Lung (tissue), 11 donors: ENCODE measurements at regions not wholly inside any gene's neighbourhood (a gene's known extent, or its start where the extent isn't known, plus 50 kb on each side); places are given as distances from the start of the nearest gene placed in this dataset.
A peak's percentile ranks its signal among the peaks of the same experiment; 100 is the strongest.

Experiments
- ATAC-seq: fragments of 200-7000 bp; cut with Tn5 transposase; one replicate; pipeline ENCODE4 v1.9.1; 2020; ENCODE audit warnings: moderate number of reproducible peaks; ENCODE audit not compliant: insufficient read depth, low FRiP score
- DNase-seq, 3 donors: peaks; one replicate each; pipeline ENCODE4 v3.0.0-alpha.2; 2013 to 2017
- H3K27ac ChIP-seq, 2 donors: one replicate each; pipeline ENCODE4 v1.5.1; 2013; ENCODE audit warnings: mild to moderate bottlenecking in 2 of 2, moderate library complexity in 2 of 2, control low read depth in 1 of 2, inconsistent platforms in 1 of 2, low read depth in 1 of 2, low read length in 1 of 2
- H3K27me3 ChIP-seq, 3 donors: one replicate each; pipeline ENCODE4 v1.5.1; 2013; ENCODE audit warnings: low read length in 2 of 3; ENCODE audit not compliant: control insufficient read depth in 3 of 3, insufficient read depth in 3 of 3
- H3K36me3 ChIP-seq, 4 donors: one replicate each; pipeline ENCODE4 v1.5.1; 2013; ENCODE audit warnings: low read length in 4 of 4, mild to moderate bottlenecking in 1 of 4, moderate library complexity in 1 of 4; ENCODE audit not compliant: control insufficient read depth in 4 of 4, insufficient read depth in 4 of 4
- H3K4me1 ChIP-seq, 5 donors: one replicate each; pipeline ENCODE4 v1.5.1; 2013; ENCODE audit warnings: low read length in 5 of 5, mild to moderate bottlenecking in 2 of 5, moderate library complexity in 1 of 5; ENCODE audit not compliant: control insufficient read depth in 5 of 5, insufficient read depth in 5 of 5
- H3K4me3 ChIP-seq: one replicate; pipeline ENCODE4 v1.5.1; 2013; ENCODE audit warnings: mild to moderate bottlenecking, control low read depth, moderate library complexity
- H3K9ac ChIP-seq, 2 donors: one replicate each; pipeline ENCODE4 v1.5.1; 2013; ENCODE audit warnings: low read length in 2 of 2, control low read depth in 1 of 2; ENCODE audit not compliant: insufficient read depth in 1 of 2
- H3K9me3 ChIP-seq, 4 donors: one replicate each; pipeline ENCODE4 v1.5.1; 2013; ENCODE audit warnings: low read length in 3 of 4, mild to moderate bottlenecking in 1 of 4, moderate library complexity in 1 of 4; ENCODE audit not compliant: control insufficient read depth in 4 of 4, insufficient read depth in 3 of 4
- CTCF ChIP-seq: IDR thresholded peaks from 2 replicates; pipeline ENCODE4 v1.5.1; 2012; ENCODE audit warnings: mild to moderate bottlenecking; ENCODE audit errors: control extremely low read depth, extremely low read depth
- WGBS, 2 donors: extraction: QIAGEN DNeasy Blood & Tissue Kit; methylation state at CpG; one replicate each; pipeline ENCODE4 v1.1.7; 2013; 5-methylcytosine and 5-hydroxymethylcytosine counted together
- donor health status: control.
- donor health status: control.
- donor health status: Bipolar disorder and iron deficiency.
- donor health status: healthy.
- donor health status: DM: yes; HTN: yes; CAD: no.

DNA sequence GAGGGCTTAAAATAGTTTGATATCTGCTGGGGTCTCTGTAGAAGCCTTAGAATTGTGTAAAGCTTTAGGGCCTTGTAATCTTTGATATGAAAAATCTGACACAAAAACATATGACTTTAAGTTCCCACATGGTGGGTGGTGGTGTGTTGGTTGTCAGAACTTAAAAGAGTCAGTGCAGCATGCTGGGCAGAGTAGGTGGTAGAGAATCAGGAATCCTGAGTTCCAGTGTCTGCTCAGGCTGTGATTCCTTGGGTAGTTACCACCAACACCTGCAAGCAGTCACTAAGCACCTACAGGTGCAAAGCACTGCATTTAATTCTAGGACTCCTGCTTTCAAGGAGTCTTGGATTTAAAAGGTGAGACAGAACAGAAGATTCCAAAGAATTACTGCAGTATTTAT lies 144.6 kb downstream of the ACER2 start:
- Histone ChIP-seq H3K36me3 (no peaks in the 10 kb centered on the region), H3K9ac (no peak overlapping the region), H3K4me3 (no peak overlapping the region), H3K27ac (no peak overlapping the region), H3K4me1 (no peaks in the 10 kb centered on the region), H3K9me3 (peaks cover 0 to 9% (median 2%) of the 10 kb centered on the region in 4 donors), H3K27me3 (no peaks in the 10 kb centered on the region)
- no peak for DNase-seq
- no peak for TF ChIP-seq CTCF
- no peak for ATAC-seq

GRCh38 chr9:19552282-19553105 lies 143.7 kb downstream of the ACER2 start:
- Histone ChIP-seq H3K27ac (no peak overlapping the region), H3K4me1 (no peaks in the 10 kb centered on the region), H3K9ac (no peak overlapping the region), H3K4me3 (no peak overlapping the region), H3K36me3 (no peaks in the 10 kb centered on the region), H3K9me3 (peaks cover 0 to 4% (median 2%) of the 10 kb centered on the region in 4 donors), H3K27me3 (no peaks in the 10 kb centered on the region)
- WGBS, 2 donors = 82 to 92% methylated on average over 3 of the region's 3 CpGs
- DNase-seq (no peak), ATAC-seq (no peak)
- TF ChIP-seq CTCF = no peak

DNA sequence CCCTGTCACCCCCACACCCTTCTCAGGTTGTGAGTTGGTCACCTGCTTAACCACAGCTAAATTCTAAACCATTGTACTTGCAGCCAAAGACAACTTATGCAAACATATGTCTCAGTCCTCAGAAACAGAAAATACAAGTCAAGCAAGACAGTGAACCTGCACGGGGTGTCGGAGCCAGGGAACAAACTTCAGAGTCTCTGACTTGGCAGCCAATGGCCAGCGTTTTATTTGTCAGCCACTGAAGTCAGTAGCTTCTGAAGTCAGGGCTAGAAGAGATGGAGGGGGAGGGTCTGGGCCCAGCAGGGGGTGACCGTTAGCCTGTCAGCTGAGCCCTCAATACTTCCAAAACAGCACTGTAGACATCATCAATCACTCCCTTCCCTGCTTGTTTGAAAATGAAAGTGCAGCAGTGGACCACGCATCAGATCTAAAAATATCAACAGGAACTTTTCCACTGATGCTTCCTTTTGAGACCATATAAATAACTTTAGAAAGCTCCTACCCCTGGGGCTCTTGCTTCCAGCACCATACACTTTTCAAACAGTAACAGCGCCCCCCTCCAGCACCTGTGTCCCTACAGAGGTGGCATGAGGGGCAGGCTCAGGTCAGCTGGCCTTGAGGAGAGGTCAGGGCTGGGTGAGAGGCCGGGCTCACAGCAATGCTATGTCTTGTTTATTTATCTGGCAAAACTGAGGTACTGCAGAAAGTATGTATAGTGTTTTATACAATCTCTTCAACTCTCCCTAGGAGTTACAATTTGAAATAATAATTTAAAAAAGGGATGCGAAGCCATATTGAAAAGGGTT lies 142.5 kb downstream of the ACER2 start:
- Histone ChIP-seq H3K4me3 (no peak overlapping the region), H3K4me1 (no peaks in the 10 kb centered on the region), H3K27me3 (no peaks in the 10 kb centered on the region), H3K27ac (no peak overlapping the region), H3K9ac (no peak overlapping the region), H3K9me3 (peaks cover 0 to 9% (median 0%) of the 10 kb centered on the region in 4 donors), H3K36me3 (no peaks in the 10 kb centered on the region)
- no peak for TF ChIP-seq CTCF
- 23 to 29% methylated on average over 8 of the region's 8 CpGs for WGBS, 2 donors
- no peak for ATAC-seq
- DNase-seq = peak in 2 of 3 donors; percentile 3 to 27
